ENCODE measurements at regions not wholly inside any gene's neighbourhood (a gene's known extent, or its start where the extent isn't known, plus 50 kb on each side); places are given as distances from the start of the nearest gene placed in this dataset.

DNA sequence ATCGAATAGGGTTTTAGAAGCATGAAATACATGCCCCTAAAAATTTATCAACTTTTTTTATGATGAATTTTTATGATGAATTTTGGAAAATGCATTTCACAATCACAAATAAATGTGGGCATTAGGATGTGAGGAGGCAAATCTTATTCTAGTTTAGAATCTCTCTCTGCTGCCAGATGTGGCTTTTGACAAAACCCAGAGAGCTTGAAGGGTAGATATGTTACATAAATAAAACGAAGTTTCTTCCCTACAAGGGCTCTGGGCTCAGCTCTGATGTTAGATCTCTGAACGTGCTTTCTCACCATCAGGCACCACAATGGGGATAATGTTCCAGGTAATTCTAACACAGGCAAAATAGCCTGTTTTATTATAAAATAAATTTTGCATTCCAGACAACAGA is 102.3 kb upstream of the ADAMTSL1 start:
- TF ChIP-seq CTCF (IDR thresholded peaks at IDR 0.05; ENCODE audit: low read depth, low read length), result no peak
- no peak for DNase-seq (ENCODE audit: low read depth in 2 of 2)
- no peak overlapping the region for H3K4me3 ChIP-seq (replicated peaks in 1 of 2; ENCODE audit: low read depth in 2 of 2, low read length in 2 of 2)

- DNase-seq (ENCODE audit: low read depth in 2 of 2), result peak in 1 of 2 donors; percentile 92
Observed at GRCh38 chr9:18379073-18379811, 94.7 kb upstream of the ADAMTSL1 start.

DNA sequence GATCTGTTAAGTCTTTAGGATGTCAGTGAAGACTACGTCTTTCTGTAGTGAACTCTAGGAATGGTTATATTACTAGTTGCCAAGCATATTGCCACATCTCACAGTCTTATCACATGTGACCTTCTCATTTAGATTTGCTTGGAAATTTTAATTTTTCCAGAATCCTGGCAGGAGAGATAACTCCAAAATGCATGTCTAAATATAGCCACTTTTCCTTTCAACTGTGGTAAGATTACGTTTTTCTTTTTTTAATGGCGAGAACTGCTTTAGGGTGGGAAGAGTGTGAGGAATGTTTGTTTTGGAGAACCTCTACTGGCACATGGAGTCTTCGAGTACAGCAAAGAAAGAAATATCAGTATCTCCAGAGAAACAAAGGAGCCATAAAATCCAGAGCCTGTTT is 91.7 kb upstream of the ADAMTSL1 start:
- TF ChIP-seq CTCF (IDR thresholded peaks at IDR 0.05; ENCODE audit: low read depth, low read length), result no peak
- H3K4me3 ChIP-seq (replicated peaks in 1 of 2; ENCODE audit: low read depth in 2 of 2, low read length in 2 of 2), result no peak overlapping the region
- DNase-seq (ENCODE audit: low read depth in 2 of 2), result peak in 1 of 2 donors; percentile 79

More at GRCh38 chr9:18379073-18379811, 94.7 kb upstream of the ADAMTSL1 start:
- no peak for TF ChIP-seq CTCF (IDR thresholded peaks at IDR 0.05; ENCODE audit: low read depth, low read length)
- H3K4me3 ChIP-seq (replicated peaks in 1 of 2; ENCODE audit: low read depth in 2 of 2, low read length in 2 of 2), result no peak overlapping the region

DNA sequence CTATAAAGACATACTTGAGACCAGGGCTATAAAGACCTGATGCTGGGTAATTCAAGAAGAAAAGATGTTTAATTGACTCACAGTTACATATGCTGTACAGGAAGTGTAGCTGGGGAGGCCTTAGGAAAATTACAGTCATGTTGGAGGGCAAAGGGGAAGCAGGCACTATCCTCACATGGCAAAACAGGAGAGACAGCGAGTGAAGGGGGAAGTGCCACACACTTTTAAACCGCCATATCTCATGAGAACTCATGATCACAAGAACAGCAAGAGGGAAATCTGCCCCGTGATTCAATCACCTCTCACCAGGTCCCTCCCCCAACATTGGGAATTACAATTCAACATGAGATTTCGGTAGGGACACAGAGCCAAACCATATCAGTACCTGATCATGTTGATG is 89.9 kb upstream of the ADAMTSL1 start:
- TF ChIP-seq CTCF (IDR thresholded peaks at IDR 0.05; ENCODE audit: low read depth, low read length), result no peak
- no peak for DNase-seq (ENCODE audit: low read depth in 2 of 2)

DNA sequence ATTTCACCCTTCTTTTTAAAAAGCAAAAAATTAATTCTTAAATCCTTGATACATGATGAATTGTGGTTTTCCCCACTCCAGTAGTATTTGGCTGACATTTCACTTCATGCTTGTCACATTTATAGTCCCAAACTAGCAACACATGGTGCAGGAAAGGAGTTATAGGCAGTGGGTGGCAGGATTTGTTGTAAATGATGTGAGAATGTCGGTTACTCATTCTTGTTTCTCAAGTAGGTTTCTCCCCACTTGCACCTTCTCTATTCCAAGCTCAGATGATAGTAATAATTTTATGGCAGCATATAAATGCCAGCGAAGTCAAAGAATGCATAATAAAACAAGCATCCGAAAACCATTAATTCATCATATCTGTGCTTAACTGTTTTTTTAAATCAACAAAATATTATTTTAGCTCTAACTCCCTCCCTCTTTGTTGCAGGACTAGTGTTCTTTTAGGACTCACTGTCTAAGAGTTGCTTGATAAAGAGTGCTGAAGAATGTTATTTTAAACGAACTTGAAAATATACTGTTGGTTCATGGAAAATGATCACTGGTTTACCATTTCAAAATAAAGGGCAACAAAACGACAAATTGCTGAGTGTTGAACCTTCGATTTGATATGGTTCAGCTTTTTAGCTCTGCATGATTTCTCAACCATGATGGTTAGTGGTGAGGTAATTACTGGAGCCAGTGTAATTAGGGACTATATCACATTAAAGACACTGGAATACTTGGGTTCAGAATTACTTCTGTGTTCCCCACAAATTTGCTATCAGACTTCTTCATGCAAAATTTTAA is 88.1 kb upstream of the ADAMTSL1 start:
- no peak overlapping the region for H3K4me3 ChIP-seq (replicated peaks in 1 of 2; ENCODE audit: low read depth in 2 of 2, low read length in 2 of 2)
- no peak for TF ChIP-seq CTCF (IDR thresholded peaks at IDR 0.05; ENCODE audit: low read depth, low read length)
- no peak for DNase-seq (ENCODE audit: low read depth in 2 of 2)

More for the DNA sequence above, 89.9 kb upstream of the ADAMTSL1 start:
- H3K4me3 ChIP-seq (replicated peaks in 1 of 2; ENCODE audit: low read depth in 2 of 2, low read length in 2 of 2), result no peak overlapping the region

DNA sequence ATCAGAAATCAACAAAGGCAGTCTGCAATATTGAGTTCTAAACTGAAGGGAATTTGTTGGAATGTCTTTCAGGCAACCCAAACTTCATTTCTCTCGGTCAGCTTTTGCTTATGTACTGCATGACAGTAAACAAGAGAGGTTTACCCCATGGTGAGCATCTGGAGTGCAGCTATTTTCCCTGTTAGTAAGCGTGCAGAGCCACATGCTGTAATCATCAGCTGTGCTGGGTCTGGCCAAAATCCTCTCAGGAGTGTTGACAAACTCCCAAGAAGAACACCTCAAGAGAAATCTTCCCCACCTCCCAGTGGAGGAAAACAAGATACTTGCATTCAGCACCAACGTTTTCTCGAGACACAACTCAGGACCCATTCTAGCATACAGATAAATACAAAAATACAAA is 83.6 kb upstream of the ADAMTSL1 start:
- DNase-seq (ENCODE audit: low read depth in 2 of 2), result peak; percentile 62 to 70
- no peak overlapping the region for H3K4me3 ChIP-seq (replicated peaks in 1 of 2; ENCODE audit: low read depth in 2 of 2, low read length in 2 of 2)
- no peak for TF ChIP-seq CTCF (IDR thresholded peaks at IDR 0.05; ENCODE audit: low read depth, low read length)
